HG02943 (cell line): ENCODE measurements at regions not wholly inside any gene's neighbourhood (a gene's known extent, or its start where the extent isn't known, plus 50 kb on each side); places are given as distances from the start of the nearest gene placed in this dataset.

Experiments used
- ATAC-seq: cut with Tn5 transposase; IDR thresholded peaks from one replicate; pipeline ENCODE4 v1.9.1; 2021; ENCODE audit warnings: mild to moderate bottlenecking, low read depth, moderate library complexity; ENCODE audit not compliant: unreplicated experiment

DNA sequence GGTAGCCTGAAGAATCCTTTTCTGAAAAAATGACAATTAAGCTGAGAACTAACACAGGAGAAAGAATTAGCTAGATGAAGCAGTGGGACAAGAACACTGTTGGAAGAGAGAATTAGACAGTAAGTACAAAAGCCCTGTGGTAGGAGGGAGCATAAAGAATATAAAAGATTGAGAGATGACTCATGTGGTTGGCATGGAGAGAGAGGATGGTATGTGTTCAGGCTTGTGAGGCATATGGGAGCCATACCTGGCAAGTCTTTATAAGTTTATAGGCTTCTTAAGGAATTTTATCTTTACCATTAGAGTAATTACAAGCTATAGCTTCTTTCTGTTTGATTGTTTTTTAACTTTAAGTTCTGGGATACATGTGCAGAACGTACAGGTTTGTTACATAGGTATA, 325.0 kb downstream of the ARL6IP6 start:
- no peak for ATAC-seq

DNA sequence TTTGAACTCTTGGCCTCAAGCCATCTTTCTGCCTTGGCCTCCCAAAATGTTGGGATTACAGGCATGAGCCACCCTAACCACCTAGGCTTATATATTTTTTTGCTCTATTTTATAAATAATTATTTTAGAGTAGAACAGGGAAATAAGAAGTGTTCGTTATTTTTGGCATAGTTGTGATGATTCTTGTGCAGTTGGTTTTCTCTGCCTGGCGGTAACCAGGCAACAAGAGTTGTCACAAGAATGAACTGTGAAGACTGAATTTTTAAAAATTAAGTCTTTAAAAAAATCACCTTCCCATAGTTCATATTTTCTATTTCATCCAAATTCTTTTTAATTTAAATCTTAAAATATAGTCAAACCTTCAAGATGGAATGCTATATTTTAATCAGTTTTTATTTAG, 310.2 kb downstream of the ARL6IP6 start:
- ATAC-seq: no peak

DNA sequence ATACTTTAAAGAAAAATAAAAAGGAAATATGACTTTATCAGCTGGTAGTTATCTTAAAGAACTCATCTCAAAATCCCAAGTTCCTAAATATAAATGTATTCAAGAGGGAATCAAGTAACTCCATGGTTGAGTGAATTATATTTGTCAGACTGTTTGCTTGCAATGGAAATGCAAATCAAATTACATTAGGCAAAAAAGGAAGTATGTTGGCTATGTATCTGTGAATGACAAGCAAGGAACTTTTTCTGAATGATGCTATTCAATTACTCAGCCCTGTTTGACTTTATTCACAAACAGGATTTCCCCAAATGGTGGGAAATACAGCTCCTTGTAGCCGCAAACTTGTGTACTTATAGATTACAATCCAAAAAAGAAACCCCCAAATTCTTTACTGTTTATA, 309.1 kb downstream of the ARL6IP6 start:
- no peak for ATAC-seq

DNA sequence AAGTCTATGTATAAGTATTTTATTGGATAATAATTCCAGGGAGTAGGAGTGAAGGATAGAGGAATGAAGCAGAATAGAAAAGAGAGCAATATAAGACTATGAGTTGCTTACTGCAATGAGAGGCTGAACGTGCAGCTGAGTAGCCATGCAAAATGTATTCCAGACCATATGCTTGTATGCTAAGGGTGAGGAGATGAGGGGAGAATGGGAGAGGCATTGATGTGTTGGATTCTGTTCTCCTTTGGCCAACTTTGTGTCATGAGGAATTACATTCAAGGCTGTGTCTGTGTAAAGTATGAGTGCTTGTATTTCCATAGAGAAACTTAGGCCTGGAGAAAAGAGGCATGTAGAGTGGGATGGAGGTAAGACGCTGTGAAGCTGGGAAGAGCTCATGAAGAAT, 301.8 kb downstream of the ARL6IP6 start:
- no peak for ATAC-seq

DNA sequence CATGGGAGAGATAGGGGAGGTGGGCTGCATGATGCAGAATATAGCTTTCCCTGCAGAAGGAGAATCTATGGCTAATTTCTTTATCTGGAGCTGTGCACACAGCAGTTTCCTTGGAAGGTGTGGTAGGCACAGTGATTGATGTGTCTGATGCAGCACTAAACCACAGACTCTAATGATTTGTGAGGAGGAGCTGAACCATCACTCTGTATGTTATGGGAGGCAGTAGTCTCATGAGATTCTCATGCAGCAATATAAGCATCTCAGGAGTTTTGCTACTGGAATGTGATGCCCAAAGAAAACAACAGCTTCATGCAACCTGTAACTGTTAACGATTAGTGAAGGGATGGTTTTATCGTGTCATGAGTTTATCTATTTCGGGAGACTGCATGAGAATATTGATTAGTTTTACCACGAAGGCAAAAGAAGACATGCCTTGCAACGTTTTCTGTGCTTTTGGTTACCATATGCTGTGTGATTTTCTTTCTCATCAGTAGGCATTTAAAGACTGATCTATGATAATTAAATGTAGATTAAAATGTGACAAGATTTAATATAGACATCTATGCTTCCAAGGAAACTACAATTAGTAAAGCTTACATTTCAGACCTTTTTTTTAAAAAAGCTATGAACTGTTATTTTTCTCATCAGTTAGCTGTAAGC, 286.8 kb downstream of the ARL6IP6 start:
- no peak for ATAC-seq

DNA sequence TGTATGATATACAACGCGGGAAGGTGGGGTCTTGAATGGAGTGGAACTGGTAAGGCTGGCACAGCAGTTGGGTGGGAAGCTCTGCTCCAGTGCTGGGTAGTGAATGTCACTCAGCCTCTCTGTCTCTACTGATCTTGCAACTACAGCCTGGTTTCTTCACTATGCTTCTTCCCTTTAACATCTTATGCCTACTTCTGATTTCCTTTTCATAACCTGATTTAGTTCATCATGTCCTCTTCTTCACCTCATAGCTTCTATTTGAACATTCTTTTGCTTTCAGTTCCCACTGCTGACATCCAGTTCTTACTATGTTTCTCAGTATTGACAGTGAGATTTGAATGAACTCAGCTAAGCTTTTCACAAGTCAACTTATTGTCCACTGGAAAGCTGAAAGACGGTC, 286.2 kb downstream of the ARL6IP6 start:
- no peak for ATAC-seq

DNA sequence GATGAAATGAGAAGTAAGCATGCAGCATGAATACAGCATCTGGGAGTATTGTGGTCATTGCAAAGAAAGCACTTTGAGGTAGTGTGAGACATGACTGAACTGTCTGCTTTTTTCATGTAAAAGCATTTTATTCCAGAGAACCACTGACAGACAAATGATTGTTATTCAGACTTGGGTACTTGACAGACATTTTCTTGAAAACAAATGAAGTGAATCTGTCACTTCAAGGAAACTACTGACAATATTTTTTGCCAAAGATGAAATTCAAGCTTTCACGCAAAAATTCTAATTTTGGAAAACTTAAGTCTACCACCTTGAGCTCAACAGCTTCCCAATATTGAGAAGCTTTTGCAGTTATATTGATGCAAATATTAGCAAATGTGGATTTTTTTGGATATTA, 255.7 kb downstream of the ARL6IP6 start:
- no peak for ATAC-seq

DNA sequence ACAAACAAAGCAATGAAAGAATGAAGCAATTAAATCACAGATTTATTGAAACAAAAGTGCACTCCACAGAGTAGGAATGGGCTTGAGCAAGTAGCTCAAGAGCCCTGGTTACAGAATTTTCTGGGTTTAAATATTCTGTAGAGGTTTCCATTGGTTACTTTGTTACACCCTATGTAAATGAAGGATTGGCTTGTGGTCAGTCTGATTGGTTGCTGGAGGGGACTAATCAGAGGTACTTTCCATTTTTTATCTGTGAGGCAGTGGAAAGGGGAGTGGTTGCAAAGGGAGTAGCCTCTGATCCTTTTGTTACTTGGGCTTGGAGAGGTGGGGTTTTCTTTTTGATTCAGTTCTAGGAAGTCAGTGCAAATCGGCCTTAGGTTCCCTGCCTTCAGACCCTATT, 253.3 kb downstream of the ARL6IP6 start:
- ATAC-seq: no peak

DNA sequence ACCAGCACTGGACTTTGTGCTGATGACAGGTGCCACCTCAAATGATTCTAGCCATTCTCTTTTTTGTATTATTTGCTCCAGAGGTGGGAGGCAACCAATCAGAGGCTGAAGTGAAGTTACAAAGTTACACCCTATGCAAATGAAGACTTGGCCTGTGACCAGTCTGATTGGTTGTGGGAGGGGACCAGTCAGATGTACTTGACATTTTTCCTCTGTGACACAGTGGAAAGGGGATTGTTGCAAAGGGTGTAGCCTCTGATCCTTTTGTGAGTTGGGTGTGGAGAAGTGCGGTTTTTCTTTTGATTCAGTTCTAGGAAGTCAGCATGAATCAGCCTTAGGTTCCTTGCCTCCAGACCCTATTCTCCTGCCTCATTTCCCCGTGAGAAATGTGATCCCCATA, 244.0 kb downstream of the ARL6IP6 start:
- ATAC-seq: no peak

DNA sequence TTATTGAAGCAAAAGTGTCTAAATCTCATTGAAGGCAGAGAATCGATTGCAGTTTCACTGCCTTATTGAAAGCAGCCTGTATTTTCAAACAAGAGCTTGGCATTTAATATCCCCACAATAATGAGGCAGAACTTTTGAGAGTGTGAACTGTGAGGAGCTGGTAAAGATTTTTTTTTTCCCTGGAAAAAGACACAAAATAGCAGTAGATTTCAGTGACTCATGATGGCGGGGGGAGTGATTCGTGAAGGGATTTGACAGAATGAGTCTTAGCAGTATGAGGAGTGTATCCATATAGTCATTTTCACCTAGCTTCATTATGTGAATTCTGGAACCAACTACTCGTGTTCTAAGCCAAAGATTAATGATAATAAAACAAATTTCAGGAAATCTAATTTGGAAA, 242.9 kb downstream of the ARL6IP6 start:
- ATAC-seq: no peak

DNA sequence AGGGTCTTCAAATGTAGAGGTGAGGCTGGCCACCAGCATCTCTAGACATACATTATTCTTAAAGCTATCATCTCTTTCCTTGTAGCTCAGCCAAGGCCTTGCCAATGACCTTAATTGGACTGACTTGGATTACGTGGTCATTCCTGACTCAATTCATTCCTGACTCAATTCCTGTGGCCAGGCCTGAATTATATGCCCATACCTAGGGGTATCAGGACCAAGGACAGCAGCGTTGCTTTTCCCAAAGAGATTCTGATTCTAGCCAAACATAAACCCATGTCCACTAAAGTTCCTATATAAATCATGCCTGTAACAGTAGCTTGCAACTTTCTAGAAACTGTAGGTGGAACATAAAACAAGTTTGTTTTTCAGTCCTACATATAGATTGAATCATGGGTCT, 231.7 kb downstream of the ARL6IP6 start:
- no peak for ATAC-seq

DNA sequence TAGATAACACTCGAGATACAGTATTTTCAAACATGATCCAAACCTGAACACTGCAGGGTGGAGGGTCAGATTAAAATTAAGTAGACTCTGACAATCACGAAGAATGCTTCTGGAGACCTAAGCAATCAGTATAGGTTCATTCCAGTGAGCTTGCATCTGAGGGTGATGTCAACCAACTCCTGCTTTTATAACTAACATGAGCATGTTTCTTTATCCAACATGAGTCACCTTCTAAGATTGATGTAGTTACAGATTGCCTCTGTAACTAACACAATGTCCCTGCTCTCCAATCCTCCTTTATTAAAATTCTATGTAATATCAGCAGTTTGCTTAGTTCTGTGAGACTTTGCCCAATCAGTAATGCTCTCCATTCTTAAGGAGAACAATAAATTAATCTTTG, 225.7 kb downstream of the ARL6IP6 start:
- ATAC-seq: no peak

DNA sequence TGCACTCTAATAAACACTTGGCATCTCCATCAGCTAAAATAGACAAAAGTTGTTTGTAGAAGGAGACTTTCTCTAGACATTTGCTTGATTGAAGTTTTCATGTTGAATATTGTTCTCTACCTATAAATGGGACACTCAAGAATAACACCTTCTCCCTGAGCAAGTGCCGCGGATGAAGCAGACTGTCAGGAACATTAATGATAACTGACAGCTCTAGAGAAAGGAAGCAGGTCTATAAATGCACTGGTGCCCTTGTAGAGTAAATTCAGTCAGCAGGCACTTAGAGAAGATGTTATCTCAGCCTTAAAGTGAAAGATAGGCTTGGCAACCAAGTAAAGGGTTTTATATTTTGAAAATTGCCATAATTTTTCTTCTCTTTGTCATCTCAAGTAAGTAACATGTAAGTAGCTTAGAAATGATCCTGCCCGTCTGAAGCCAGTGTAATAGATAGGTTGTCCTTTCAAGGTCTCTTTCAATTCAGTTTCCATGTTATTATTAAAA, 224.6 kb downstream of the ARL6IP6 start:
- ATAC-seq: no peak

DNA sequence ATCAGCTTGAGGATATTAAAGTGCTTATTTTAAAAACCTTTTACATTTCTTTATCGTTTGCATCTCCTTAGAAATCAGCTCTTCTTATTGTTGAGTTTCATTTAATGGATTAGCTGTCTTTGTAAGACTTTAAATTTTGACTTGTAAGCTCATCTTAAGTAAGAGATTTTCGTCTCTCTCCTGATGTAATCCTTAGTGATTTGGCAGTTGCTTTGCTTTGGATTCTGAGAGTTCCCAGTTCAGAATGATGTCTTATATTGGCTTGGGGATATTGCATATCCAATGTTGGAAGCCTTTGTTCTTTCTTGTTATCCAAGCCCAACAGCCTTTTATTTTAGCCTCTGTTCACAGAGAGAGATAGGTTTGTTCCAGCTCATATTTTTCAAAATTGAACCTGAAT, 212.1 kb downstream of the ARL6IP6 start:
- no peak for ATAC-seq

DNA sequence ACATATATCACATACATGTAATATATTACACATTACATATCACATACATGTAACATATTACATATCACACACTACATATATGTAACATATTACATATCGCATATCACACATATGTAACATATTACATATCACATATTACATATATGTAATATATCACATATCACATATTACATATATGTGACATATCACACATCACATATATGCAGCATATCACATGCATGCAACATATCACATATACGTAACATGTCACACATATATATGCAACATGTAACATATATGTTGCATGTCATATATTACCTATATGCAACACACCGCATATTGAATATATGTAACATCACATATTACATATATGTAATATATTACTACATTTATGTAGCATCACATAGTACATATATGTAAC, 211.2 kb downstream of the ARL6IP6 start:
- ATAC-seq: no peak

DNA sequence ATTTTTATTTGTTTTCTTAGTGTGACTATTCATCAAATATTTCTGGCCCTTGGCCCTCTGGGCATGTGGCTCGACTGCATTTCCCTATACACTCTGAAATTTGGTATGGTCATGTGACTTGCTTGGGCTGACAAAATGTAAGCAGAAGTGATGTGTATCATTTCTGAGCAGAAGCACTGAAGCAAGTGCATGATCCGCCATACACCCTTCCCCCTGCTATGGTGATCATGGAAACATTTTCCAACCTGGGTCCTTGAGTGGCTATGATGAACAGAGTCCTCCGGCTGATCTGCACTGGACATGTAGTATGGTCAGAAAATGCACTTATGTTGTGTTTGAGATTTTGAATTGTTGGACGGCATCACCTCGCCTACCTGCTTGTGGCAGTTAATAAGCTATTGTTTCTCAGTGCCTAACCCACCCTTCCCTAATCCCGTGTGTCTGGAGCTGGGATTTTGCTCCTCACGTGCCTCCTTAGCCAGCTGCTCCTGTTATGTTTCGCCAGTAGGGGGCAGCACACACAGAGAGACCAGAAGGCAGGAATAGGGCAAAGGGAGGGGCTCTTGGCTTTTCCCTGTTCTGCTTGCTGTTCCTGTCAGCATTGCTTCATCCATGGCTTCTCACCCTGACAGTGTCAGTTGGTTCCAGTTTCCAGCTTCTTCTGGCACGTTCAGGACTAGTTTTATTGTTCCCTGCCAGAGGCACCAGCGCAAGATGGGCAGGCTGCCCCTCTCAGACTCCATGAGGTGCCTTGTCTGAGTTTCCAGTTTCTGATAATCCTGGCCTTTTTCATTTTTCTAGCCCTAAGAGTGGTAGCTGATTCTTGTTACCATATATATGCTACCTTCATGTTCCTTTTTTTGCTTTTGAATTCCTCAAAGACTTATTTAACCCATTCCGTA, 207.4 kb downstream of the ARL6IP6 start:
- peak; percentile 76 for ATAC-seq

DNA sequence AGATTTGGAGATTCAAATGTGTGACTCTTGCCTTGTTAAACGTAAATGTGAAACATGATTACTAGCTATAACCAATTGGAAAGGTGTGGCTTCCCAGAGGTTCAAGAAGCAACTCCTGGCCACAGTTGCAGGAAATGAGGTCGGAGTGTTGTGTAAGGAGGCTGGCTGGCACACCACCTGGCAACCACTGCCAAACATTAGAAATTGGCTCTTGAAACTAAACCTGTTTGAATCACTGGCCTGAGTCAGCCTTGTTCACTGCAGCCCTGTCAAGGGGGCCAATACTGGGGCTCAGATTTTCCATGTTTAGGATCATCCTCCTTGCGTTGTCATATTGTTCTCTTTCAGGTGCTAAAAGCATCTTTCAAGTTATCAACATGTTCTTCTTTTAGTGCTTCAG, 206.3 kb downstream of the ARL6IP6 start:
- no peak for ATAC-seq

DNA sequence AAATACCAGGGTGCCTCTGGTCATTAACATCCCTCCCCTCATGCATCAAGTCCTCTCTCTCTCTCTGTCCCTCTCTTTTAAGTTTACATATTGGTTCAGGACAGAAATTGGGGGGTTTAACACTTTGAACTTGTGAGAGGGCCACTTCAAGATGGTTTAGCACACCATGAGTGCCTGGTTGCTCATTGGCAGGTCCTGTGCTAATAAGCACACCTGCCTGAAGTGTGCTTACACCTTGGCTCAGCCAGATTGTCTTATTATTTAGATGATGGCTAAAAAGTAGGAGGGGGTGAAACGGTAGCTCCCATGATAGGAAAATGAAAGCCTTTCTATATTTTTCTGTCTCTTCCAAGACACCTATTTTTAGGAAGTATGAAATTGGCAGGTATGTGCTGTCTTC, 205.8 kb downstream of the ARL6IP6 start:
- ATAC-seq: no peak

DNA sequence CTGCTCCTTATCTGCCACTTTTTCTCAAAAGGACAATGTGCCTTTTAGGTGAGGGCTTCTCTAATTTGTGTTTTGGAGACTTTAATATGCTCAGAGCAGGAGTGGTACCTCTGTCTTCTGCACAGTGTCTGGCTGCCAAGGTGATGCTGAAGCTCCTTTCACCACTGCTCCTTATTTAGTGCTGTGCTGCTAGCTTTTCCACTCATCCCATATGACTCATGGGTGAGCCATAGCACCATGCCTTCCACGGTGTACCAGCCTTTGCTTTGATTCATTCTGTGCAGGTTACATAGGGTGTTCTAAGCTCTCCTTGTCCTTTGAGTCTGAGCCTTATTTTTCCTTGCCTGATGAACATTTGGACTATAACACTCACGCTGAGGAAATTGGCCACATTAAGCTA, 202.4 kb downstream of the ARL6IP6 start:
- no peak for ATAC-seq

DNA sequence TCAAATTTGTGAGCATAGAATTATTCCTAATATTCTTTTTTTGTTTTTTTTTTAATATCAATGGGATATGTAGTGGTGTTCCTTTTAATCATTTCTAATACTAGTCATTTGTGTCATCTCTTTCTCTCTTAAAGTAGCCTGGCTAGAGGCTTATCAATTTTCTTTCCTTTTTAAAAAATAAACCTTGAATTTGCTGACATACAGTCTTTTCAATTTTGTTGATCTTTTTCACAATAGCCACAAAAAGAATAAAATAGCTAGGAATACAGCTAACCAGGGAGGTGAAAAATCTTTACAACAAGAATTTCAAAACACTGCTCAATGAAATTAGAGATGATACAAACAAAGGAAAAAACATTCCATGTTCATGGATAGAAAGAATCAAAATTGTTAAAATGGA, 192.6 kb downstream of the ARL6IP6 start:
- no peak for ATAC-seq

DNA sequence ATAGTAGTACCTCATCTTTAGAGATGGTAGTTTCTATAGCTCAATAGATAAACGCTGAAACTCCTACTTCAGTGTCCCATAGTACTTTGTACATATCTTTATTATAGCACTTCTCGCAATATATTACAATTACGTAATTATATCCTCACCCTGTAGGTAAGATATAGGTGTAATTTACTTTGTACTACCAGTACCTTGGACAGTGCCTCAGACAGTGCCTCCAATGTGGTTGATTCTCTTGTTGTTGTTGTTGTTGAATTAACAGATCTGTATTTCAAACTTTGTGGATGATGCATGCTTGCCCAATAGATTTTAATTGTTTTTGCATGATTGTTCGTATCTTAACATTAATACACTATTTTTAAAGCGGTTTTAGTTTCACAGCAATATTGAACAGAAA, 188.6 kb downstream of the ARL6IP6 start:
- no peak for ATAC-seq

DNA sequence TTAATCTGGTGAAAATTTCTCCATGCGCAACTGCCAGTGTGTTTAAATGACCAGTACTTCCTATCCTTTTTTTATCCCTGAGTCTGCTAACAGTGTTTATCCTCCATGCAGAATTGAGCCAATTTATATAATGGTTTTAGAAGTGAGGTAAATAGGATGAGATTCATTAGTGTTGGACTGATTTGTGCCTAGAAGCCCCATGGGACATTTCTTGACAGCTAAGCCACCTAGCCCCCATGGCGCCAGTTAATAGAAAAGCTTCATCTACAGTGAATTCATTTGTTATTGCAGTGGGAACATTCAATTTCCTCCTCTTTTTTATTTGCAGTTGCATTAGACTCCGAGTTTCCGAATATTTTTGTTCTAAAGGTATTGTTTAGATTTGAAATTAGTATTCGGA, 175.6 kb downstream of the ARL6IP6 start:
- no peak for ATAC-seq
